NT2/D1 (cell line): ENCODE measurements at regions not wholly inside any gene's neighbourhood (a gene's known extent, or its start where the extent isn't known, plus 50 kb on each side); places are given as distances from the start of the nearest gene placed in this dataset.

Experiments
- SUZ12 ChIP-seq: IDR thresholded peaks from 2 replicates; pipeline ENCODE4 v1.6.1; 2011; ENCODE audit not compliant: insufficient read length, insufficient read depth; ENCODE audit errors: extremely low read depth
- YY1 ChIP-seq: IDR thresholded peaks from 2 replicates; pipeline ENCODE4 v1.6.1; 2011; ENCODE audit not compliant: insufficient read length, insufficient read depth

DNA sequence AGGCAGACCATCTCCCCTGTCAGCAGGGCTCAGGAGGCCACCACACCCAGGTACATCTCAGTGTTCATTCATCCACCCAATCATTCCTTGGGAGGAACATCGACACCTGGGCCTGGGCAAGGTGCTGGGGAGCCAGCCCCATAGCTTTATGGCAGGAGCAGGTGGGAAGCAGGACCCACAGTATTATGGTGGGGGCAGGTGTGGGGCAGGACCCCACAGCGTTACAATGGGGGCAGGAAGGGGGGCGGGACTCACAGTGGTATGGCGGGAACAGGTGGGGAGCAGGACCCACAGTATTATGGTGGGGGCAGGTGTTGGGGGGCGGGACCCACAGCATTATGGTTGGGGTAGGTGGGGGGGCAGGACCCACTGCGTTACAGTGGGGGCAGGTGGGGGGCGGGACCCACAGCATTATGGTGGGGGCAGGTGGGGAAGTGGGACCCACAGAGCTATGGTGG lies 128.9 kb upstream of the HS6ST1 start:
- TF ChIP-seq YY1: no peak
- TF ChIP-seq SUZ12: no peak
